DOHH2 (cell line): ENCODE measurements at regions not wholly inside any gene's neighbourhood (a gene's known extent, or its start where the extent isn't known, plus 50 kb on each side); places are given as distances from the start of the nearest gene placed in this dataset.

Source experiments
- H3F3A ChIP-seq: fragments of 200-600 bp; sonication (generic), shearing (Covaris generic); 2 replicates; pipeline ENCODE4 v1.6.0; 2016; ENCODE audit warnings: antibody characterized with exemption, mild to moderate bottlenecking; ENCODE audit not compliant: control insufficient read depth, insufficient read depth
- H3K27ac ChIP-seq: fragments of 200-600 bp; sonication (generic); 2 replicates; pipeline ENCODE4 v1.5.1; 2014; ENCODE audit warnings: low read depth, mild to moderate bottlenecking, low read length, moderate library complexity
- H3K27me3 ChIP-seq: fragments of 200-600 bp; sonication (generic); 2 replicates; pipeline ENCODE4 v1.6.1; 2014; ENCODE audit warnings: mild to moderate bottlenecking, low read length, mixed read lengths; ENCODE audit not compliant: control insufficient read depth
- H3K36me3 ChIP-seq: fragments of 200-600 bp; sonication (generic); 2 replicates; pipeline ENCODE4 v1.6.1; 2014; ENCODE audit warnings: mild to moderate bottlenecking, low read length, moderate library complexity, mixed read lengths; ENCODE audit not compliant: control insufficient read depth
- H3K4me1 ChIP-seq: fragments of 200-600 bp; sonication (generic); 2 replicates; pipeline ENCODE4 v1.6.1; 2014; ENCODE audit warnings: mild to moderate bottlenecking, low read length, mixed read lengths; ENCODE audit not compliant: control insufficient read depth
- H3K4me2 ChIP-seq: fragments of 200-600 bp; sonication (generic); 2 replicates; pipeline ENCODE4 v1.6.0; 2014; ENCODE audit warnings: mild to moderate bottlenecking, low read length, moderate library complexity
- H3K4me3 ChIP-seq: fragments of 200-600 bp; sonication (generic); 2 replicates; pipeline ENCODE4 v1.5.1; 2014; ENCODE audit warnings: mild to moderate bottlenecking, low read length, mixed read lengths
- H3K79me2 ChIP-seq: fragments of 200-600 bp; sonication (generic); 2 replicates; pipeline ENCODE4 v1.6.1; 2014; ENCODE audit warnings: mild to moderate bottlenecking, low read length, mixed read lengths; ENCODE audit not compliant: control insufficient read depth
- H3K9me2 ChIP-seq: fragments of 200-600 bp; sonication (generic); replicated peaks from 2 replicates; pipeline ENCODE4 v1.6.1; 2014; ENCODE audit warnings: mild to moderate bottlenecking, low read length, mixed read lengths; ENCODE audit not compliant: control insufficient read depth
- H3K9me3 ChIP-seq: fragments of 200-600 bp; sonication (generic); 2 replicates; pipeline ENCODE4 v1.6.1; 2014; ENCODE audit warnings: antibody characterized with exemption, low read length, mixed read lengths; ENCODE audit not compliant: control insufficient read depth, insufficient read depth
- H4K20me1 ChIP-seq: fragments of 200-600 bp; sonication (generic); 2 replicates; pipeline ENCODE4 v1.6.0; 2014; ENCODE audit warnings: low read depth, mild to moderate bottlenecking, antibody characterized with exemption, low read length, moderate library complexity; ENCODE audit not compliant: control insufficient read depth, insufficient read depth
- EZH2phosphoT487 ChIP-seq: fragments of 200-600 bp; sonication (generic); IDR thresholded peaks from 2 replicates; pipeline ENCODE4 v1.6.1; 2017; ENCODE audit warnings: borderline replicate concordance, mild to moderate bottlenecking, antibody characterized with exemption, low read length, moderate library complexity, mixed read lengths
- TF ChIP-seq, protein P1 (sequence below): fragments of 200-600 bp; sonication (generic); IDR thresholded peaks from one replicate; pipeline ENCODE4 v1.5.1; 2014; ENCODE audit warnings: antibody characterized with exemption, mild to moderate bottlenecking, low read depth, low read length; ENCODE audit not compliant: poor library complexity, severe bottlenecking

DNA sequence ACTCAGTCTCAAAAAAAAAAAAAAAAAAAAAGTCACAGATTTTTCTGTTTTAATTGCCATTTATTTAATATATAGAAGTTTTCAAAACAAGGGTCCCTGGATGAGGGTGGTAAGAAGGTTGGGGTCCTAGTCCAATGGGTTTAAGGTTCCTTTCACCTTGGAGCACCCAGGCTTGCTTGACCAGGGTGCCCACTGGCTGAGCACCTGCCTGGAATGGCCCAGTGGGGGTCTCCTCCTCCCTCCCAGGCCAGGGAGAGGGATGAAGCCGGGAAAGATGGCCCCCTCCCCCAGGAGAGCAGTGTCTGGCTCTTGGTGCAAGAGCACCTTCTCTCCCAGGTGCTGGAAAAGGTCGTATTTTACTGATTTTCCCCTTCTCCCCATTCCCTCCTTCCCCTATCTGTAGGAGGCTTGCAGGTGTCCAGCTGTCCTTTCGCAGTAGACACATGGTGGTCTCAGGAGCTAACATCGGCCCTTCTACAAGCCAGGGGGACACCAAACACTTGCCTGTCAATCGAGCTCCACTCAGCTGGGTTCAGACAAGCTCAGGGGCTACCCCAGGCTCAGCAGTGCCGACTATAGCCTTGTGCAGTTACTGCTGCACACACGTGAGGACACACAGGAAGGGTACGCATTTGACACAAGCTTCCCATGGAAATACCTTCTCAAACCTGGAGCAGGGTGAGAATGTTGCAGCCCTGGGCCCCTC lies 112.3 kb upstream of the KLF13 start:
- H3K4me3 ChIP-seq: peak overlapping the region; percentile 81
- H3K4me2 ChIP-seq: peak overlapping the region; percentile 79
- H3K9me3 ChIP-seq: no peaks in the 10 kb centered on the region
- H3K27me3 ChIP-seq: no peaks in the 10 kb centered on the region
- peaks cover 20% of the 10 kb centered on the region for H3F3A ChIP-seq
- no peak overlapping the region for H3K27ac ChIP-seq
- H3K9me2 ChIP-seq: no peaks in the 10 kb centered on the region
- no peaks in the 10 kb centered on the region for H4K20me1 ChIP-seq
- H3K36me3 ChIP-seq: no peaks in the 10 kb centered on the region
- H3K79me2 ChIP-seq: no peaks in the 10 kb centered on the region
- H3K4me1 ChIP-seq: peaks cover 36% of the 10 kb centered on the region
- TF ChIP-seq, protein P1, sequence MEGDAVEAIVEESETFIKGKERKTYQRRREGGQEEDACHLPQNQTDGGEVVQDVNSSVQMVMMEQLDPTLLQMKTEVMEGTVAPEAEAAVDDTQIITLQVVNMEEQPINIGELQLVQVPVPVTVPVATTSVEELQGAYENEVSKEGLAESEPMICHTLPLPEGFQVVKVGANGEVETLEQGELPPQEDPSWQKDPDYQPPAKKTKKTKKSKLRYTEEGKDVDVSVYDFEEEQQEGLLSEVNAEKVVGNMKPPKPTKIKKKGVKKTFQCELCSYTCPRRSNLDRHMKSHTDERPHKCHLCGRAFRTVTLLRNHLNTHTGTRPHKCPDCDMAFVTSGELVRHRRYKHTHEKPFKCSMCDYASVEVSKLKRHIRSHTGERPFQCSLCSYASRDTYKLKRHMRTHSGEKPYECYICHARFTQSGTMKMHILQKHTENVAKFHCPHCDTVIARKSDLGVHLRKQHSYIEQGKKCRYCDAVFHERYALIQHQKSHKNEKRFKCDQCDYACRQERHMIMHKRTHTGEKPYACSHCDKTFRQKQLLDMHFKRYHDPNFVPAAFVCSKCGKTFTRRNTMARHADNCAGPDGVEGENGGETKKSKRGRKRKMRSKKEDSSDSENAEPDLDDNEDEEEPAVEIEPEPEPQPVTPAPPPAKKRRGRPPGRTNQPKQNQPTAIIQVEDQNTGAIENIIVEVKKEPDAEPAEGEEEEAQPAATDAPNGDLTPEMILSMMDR: peak; percentile 42
- no peak for TF ChIP-seq EZH2phosphoT487

GRCh38 chr15:31214864-31215489 lies 111.7 kb upstream of the KLF13 start:
- TF ChIP-seq, protein P1: no peak
- TF ChIP-seq EZH2phosphoT487: no peak
- Histone ChIP-seq H3K4me2 (peak overlapping the region; percentile 79), H4K20me1 (no peaks in the 10 kb centered on the region), H3F3A (peaks cover 26% of the 10 kb centered on the region), H3K4me1 (peaks cover 36% of the 10 kb centered on the region), H3K27me3 (no peaks in the 10 kb centered on the region), H3K4me3 (peak overlapping the region; percentile 81), H3K27ac (peak overlapping the region; percentile 91), H3K9me3 (no peaks in the 10 kb centered on the region), H3K9me2 (no peaks in the 10 kb centered on the region), H3K36me3 (no peaks in the 10 kb centered on the region), H3K79me2 (no peaks in the 10 kb centered on the region)

DNA sequence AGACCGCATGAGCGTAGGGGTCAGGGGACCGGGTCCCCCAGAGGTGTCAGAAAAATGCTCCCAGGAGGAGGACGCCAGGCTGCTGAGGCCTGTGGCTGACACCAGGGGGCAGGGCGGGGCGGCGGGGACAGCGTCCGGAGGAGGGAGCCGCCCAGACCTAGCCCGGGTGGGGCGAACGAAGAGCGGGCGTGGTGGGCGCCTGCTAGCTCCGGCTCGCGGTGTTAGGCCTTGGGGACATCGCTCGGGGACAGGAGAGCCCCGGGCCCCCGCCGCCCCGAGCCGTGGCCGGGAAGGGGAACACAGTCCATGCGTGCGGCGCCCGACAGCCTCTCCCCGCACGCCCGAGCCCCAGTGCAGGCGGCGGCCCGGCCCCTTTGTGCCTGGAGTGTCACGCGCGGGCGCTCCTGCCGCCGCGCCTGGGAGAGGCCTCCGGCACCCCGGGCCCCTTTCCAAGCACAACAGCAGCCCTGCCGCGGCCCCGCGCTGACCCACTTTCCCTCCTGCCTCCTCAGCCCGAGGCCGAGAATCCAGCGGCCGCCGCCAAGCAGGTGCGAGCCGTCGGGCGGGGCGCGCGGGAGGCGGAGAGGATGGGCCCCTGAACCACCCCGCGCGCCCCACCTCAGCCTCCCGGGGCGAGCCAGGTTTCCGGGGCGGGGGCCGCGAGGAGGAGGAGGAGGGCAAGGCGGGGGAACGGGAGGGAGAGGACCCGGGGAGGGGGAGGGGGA lies 111.0 kb upstream of the KLF13 start:
- H3K9me3 ChIP-seq: no peaks in the 10 kb centered on the region
- H3K4me1 ChIP-seq: peaks cover 36% of the 10 kb centered on the region
- H3K36me3 ChIP-seq: peaks cover 2% of the 10 kb centered on the region
- no peaks in the 10 kb centered on the region for H3K9me2 ChIP-seq
- H3F3A ChIP-seq: peaks cover 33% of the 10 kb centered on the region
- H3K4me2 ChIP-seq: peak overlapping the region; percentile 79
- H3K79me2 ChIP-seq: no peaks in the 10 kb centered on the region
- peak overlapping the region; percentile 91 for H3K27ac ChIP-seq
- no peaks in the 10 kb centered on the region for H4K20me1 ChIP-seq
- H3K4me3 ChIP-seq: peak overlapping the region; percentile 81
- no peak for TF ChIP-seq EZH2phosphoT487
- TF ChIP-seq, protein P1: peak; percentile 88
- no peaks in the 10 kb centered on the region for H3K27me3 ChIP-seq
